ENCODE measurements at regions not wholly inside any gene's neighbourhood (a gene's known extent, or its start where the extent isn't known, plus 50 kb on each side); places are given as distances from the start of the nearest gene placed in this dataset.

DNA sequence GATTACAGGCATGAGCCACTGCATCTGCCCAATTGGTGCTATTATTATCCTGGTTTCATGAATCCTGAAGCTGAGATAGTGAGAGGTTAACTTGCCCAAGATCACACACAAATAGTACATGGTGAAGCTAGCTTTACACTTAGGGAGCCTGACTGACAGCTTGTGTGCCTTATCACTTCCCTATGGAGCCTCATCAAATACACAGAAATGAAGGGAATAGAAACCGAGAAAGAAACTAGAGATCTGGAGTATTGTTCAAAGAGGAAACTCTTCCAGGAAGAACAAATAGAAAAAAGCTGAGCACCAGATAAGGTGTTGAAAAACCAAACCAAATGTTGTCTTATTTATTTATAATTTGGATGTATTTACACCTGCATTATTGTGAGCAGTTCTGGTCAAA lies 155.0 kb upstream of the CITED2 start:
- TF ChIP-seq POLR2A (IDR thresholded peaks at IDR 0.05; ENCODE audit: extremely low read depth, insufficient read length) = no peak
- no peak for TF ChIP-seq CTCF (IDR thresholded peaks at IDR 0.05; ENCODE audit: low read depth, low read length)
- TF ChIP-seq MAX (IDR thresholded peaks at IDR 0.05; ENCODE audit: low read depth, low read length) = no peak
